Ureter (tissue), 1 donor: ENCODE measurements at regions not wholly inside any gene's neighbourhood (a gene's known extent, or its start where the extent isn't known, plus 50 kb on each side); places are given as distances from the start of the nearest gene placed in this dataset.

ENCODE experiments used
- DNase-seq: peaks from one replicate; pipeline ENCODE4 v3.0.0-alpha.2; 2020; ENCODE audit warnings: low spot score
- donor health status: DM: yes; HTN: yes; CAD: no.

- DNase-seq = no peak
Measured at GRCh38 chr21:39105341-39105765, 77.9 kb downstream of the PSMG1 start.

DNA sequence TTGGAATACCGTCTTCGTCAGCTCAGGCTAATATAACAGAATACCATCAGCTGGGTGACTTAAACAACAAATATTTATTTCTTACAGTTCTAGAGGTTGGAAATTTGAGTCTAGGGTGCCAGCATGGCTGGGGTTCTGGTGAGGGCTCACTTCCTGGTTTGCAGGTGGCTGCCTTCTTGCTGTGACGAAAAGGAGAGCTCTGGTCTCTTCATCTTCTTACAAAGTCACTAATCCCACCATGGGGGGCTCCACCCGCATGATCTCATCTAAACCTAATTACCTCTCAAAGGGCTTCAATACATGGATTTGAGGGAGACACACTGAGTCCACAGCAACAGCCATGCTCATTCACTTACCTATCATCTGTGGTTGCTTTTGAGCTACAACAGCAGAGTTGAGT lies 78.3 kb downstream of the PSMG1 start:
- no peak for DNase-seq

- DNase-seq = no peak
Measured at GRCh38 chr21:39103689-39104088, 79.6 kb downstream of the PSMG1 start.

DNA sequence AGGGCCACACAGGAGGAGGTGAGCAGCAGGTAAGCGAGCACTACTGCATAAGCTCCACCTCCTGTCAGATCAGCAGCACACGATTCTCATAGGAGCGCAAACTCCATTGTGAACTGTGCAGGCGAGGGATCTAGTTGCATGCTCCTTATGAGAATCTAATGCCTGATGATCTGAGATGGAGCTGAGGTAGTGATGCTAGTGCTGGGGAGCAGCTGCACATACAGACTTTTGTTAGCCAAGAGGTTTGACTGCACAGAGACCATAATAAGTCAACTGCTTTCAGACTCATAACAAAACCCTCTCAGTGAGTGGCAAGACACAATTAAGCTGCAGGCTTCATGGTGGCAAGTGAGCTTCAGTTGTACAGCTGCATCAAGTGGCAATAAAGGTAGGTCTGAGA lies 83.4 kb downstream of the PSMG1 start:
- DNase-seq = no peak

- no peak for DNase-seq
Measured at GRCh38 chr21:39098696-39099200, 84.5 kb downstream of the PSMG1 start.

- no peak for DNase-seq
Measured at GRCh38 chr21:39097981-39098380, 85.3 kb downstream of the PSMG1 start.

GRCh38 chr21:39097335-39097861 lies 85.9 kb downstream of the PSMG1 start:
- no peak for DNase-seq

GRCh38 chr21:39096754-39097153 lies 86.5 kb downstream of the PSMG1 start:
- DNase-seq = no peak

DNA sequence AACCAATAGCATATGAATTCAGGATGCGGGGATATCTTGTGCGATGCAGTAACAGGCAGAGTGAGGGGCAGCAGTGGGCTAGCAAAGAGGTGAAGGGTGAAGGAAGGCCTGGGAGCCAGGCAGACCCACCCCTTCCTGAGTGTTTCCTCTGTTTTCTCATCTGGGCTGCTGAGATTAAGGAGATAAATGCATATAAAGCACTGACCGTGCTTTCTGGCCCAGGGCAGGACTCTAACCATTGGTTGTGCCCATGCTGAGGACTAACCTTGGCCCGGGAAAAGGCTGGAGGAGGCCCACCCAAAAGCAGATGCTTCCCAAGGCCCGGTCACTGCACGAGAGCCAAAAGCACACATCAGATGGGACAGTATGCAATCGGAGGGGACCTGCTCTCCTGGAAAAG lies 87.6 kb downstream of the PSMG1 start:
- DNase-seq = no peak

- DNase-seq = no peak
Measured at GRCh38 chr21:39094847-39095579, 88.2 kb downstream of the PSMG1 start.

GRCh38 chr21:39094087-39094780 lies 89.0 kb downstream of the PSMG1 start:
- DNase-seq = no peak

DNA sequence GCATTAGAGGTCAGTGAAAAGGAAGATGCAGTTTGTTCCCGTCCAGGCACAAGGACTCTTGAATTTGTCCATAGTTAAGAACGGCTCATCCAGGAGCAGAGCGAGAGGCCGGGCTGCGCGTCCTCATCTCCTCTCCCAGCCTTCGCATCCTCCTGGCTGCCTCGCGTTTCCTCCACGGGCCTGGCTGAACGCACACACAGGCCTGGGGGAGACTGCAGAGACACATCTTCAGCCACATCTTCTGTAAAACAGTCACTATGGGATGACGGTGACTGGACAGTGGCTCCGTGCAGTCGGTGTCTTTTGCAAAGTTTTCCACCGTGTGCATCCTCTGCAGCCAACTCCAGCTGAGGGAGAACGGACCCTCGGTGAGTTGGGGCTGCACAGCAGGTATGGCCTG lies 89.7 kb downstream of the PSMG1 start:
- DNase-seq = no peak

- peak; percentile 59 for DNase-seq
Measured at GRCh38 chr21:39088831-39089380, 94.3 kb downstream of the PSMG1 start.

DNA sequence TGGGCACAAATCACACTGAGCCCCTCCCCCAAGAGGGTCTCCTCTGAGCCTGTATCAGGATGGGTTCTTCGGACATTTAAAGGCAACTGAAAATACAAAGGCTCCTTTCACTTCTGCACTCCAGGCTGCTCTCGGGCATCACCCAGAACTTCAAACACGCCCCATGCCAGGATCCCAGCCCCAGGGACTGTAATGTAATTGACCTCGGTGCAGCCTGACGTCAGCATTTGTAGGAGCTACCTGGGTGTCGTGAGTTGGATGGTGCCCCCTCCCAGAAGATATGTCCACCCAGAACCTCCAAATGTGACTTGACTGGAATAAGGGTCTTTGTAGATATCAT lies 95.2 kb downstream of the PSMG1 start:
- no peak for DNase-seq

GRCh38 chr21:39087238-39088030 lies 95.8 kb downstream of the PSMG1 start:
- DNase-seq = no peak

GRCh38 chr21:39086547-39086946 lies 96.7 kb downstream of the PSMG1 start:
- no peak for DNase-seq

- DNase-seq = no peak
Measured at GRCh38 chr21:39085843-39086405, 97.3 kb downstream of the PSMG1 start.

GRCh38 chr21:39084979-39085729 lies 98.1 kb downstream of the PSMG1 start:
- no peak for DNase-seq

DNA sequence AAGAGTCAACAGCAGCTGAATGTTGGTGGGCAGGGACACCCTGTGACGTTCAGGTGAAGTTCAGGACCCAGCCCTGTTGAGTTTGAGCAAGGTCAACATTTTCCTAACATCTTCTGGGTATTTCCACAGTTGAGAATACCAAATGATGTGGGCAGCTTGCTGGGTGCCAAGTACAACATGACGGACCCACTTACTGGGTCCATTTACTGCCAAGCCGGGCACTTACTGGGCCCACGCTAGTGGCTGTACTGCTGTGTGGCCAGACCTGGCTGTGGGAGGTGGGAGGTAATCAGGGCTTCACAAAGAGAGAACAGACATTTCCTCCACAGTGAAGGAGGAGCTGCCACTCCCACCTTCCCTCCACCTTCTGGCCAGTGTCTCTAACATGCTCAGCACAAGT lies 99.2 kb downstream of the PSMG1 start:
- DNase-seq = no peak

- peak; percentile 85 for DNase-seq
Measured at GRCh38 chr21:39083377-39084008, 99.8 kb downstream of the PSMG1 start.
